ENCODE measurements at regions not wholly inside any gene's neighbourhood (a gene's known extent, or its start where the extent isn't known, plus 50 kb on each side); places are given as distances from the start of the nearest gene placed in this dataset.

- Histone ChIP-seq H3K4me1 (replicated peaks in 1 of 2; ENCODE audit: control insufficient read depth in 2 of 2, insufficient read depth in 2 of 2, low read length in 2 of 2) (no peaks in the 10 kb centered on the region), H3K27ac (ENCODE audit: extremely low read depth, low read depth, low read length) (no peak overlapping the region), H3K79me2 (ENCODE audit: control insufficient read depth, insufficient read depth, low read length) (no peaks in the 10 kb centered on the region), H4K20me1 (replicated peaks; ENCODE audit: control insufficient read depth, insufficient read depth, low read length) (no peaks in the 10 kb centered on the region), H3K9me1 (ENCODE audit: control insufficient read depth, insufficient read depth, low read length) (no peaks in the 10 kb centered on the region), H3K27me3 (ENCODE audit: control insufficient read depth in 2 of 2, insufficient read depth in 2 of 2, low read length in 2 of 2) (no peaks in the 10 kb centered on the region), H3K36me3 (ENCODE audit: control insufficient read depth, insufficient read depth, low read length) (no peaks in the 10 kb centered on the region), H3K9me3 (replicated peaks; ENCODE audit: control insufficient read depth, insufficient read depth, low read depth, low read length) (no peaks in the 10 kb centered on the region), H3K4me3 (no peak overlapping the region), H3K9ac (ENCODE audit: insufficient read depth in 1 of 2, low read depth in 2 of 2, low read length in 2 of 2) (no peak overlapping the region), H3K4me2 (ENCODE audit: insufficient read depth, low read length) (no peak overlapping the region), H2AFZ (ENCODE audit: low read depth, low read length) (no peak overlapping the region)
- DNase-seq (ENCODE audit: extremely low read depth in 1 of 4, low spot score in 3 of 4) (no peak), ATAC-seq (no peak), FAIRE-seq (no peak)
- in situ Hi-C loops (cut with MboI) (no loop called here), intact Hi-C loops (cut with micrococcal nuclease) (no loop called here)
- no TSS peak for BruUV-seq (replicated peaks)
- ChIA-PET POLR2A (interaction anchor here (0.5 to 0.6 kb wide), 2 partner anchors 63 to 317 kb away, joined by 3 read pairs; no protein-coding TSS in a partner anchor), CTCF (ENCODE audit: low intra/inter-chr PET ratio) (no interaction called here)
- 0% methylated on average over 10 of the region's 15 CpGs for WGBS (ENCODE audit: insufficient coverage, low coverage, missing lambda C conversion rate)
- TF ChIP-seq ZNF318 (IDR thresholded peaks at IDR 0.05; ENCODE audit: borderline replicate concordance in 1 of 2, low read depth in 1 of 2) (no peak), RBM39 (optimal IDR thresholded peaks at IDR 0.05; ENCODE audit: low read depth, low read length) (no peak), NR2F6 (CRISPR knock-in tag; IDR thresholded peaks at IDR 0.05) (no peak), KLF13 (tag; IDR thresholded peaks at IDR 0.05; ENCODE audit: borderline replicate concordance, low read depth) (no peak), HDAC3 (IDR thresholded peaks at IDR 0.05; ENCODE audit: borderline replicate concordance, partially characterized antibody) (no peak), SRSF3 (IDR thresholded peaks at IDR 0.05; ENCODE audit: insufficient read depth, low read length) (no peak), PTRF (tag; IDR thresholded peaks at IDR 0.05) (no peak), RBBP5 (IDR thresholded peaks at IDR 0.05; ENCODE audit: borderline replicate concordance, insufficient read depth, low read length, poor library complexity, severe bottlenecking) (no peak), ZNF232 (CRISPR knock-in tag; IDR thresholded peaks at IDR 0.05) (no peak), ZNF449 (CRISPR knock-in tag; IDR thresholded peaks at IDR 0.05) (no peak), PHB2 (IDR thresholded peaks at IDR 0.05; ENCODE audit: low read depth) (no peak)
Measured at GRCh38 chr15:25242957-25243799, 195.6 kb downstream of the UBE3A start.
